HEK293T (cell line): ENCODE measurements at regions not wholly inside any gene's neighbourhood (a gene's known extent, or its start where the extent isn't known, plus 50 kb on each side); places are given as distances from the start of the nearest gene placed in this dataset.

Experiments
- CTCF ChIA-PET: fragments of 350-600 bp; formaldehyde crosslinking; extraction: SDS; loops from one replicate; lab custom pipeline; 2021; ENCODE audit warnings: antibody characterized with exemption, inconsistent platforms; lab: Yijun Ruan, JAX
- POLR2A ChIA-PET: fragments of 350-600 bp; formaldehyde crosslinking; extraction: SDS; loops from one replicate; lab custom pipeline; 2020; ENCODE audit warnings: antibody characterized with exemption, inconsistent platforms; lab: Yijun Ruan, JAX
- DNase-seq: peaks from one replicate; pipeline ENCODE4 v3.0.0; 2012; ENCODE audit warnings: mixed read lengths; ENCODE audit errors: extremely low spot score
- ARNT ChIP-seq: fragments of 450-650 bp; IDR thresholded peaks from 2 replicates; pipeline ENCODE4 v1.6.1; 2017; ENCODE audit warnings: mild to moderate bottlenecking
- BHLHE40 ChIP-seq: fragments of 450-650 bp; IDR thresholded peaks from 2 replicates; pipeline ENCODE4 v1.6.1; 2016; ENCODE audit warnings: mild to moderate bottlenecking, moderate library complexity, borderline replicate concordance
- CTBP1 ChIP-seq: fragments of 450-650 bp; IDR thresholded peaks from 2 replicates; pipeline ENCODE4 v1.6.1; 2016; ENCODE audit warnings: borderline replicate concordance
- ELF4 ChIP-seq: fragments of 450-650 bp; IDR thresholded peaks from 2 replicates; pipeline ENCODE4 v1.6.1; 2017; ENCODE audit warnings: antibody characterized with exemption
- FOXA1 ChIP-seq: fragments of 450-650 bp; IDR thresholded peaks from 2 replicates; pipeline ENCODE4 v1.6.1; 2016; ENCODE audit warnings: mild to moderate bottlenecking
- FOXK2 ChIP-seq: fragments of 450-650 bp; IDR thresholded peaks from 2 replicates; pipeline ENCODE4 v1.6.1; 2016; ENCODE audit warnings: mild to moderate bottlenecking
- FOXM1 ChIP-seq: fragments of 450-650 bp; IDR thresholded peaks from 2 replicates; pipeline ENCODE4 v1.6.1; 2017; ENCODE audit warnings: mild to moderate bottlenecking, borderline replicate concordance
- HDGF ChIP-seq: fragments of 450-650 bp; IDR thresholded peaks from 2 replicates; pipeline ENCODE4 v1.6.1; 2017; ENCODE audit warnings: antibody characterized with exemption, borderline replicate concordance
- L3MBTL2 ChIP-seq: fragments of 450-650 bp; conservative IDR thresholded peaks from 2 replicates; pipeline ENCODE4 v1.6.1; 2016; ENCODE audit warnings: mild to moderate bottlenecking
- LEF1 ChIP-seq: fragments of 450-650 bp; IDR thresholded peaks from 2 replicates; pipeline ENCODE4 v1.6.1; 2017; ENCODE audit warnings: mild to moderate bottlenecking, borderline replicate concordance
- NFRKB ChIP-seq: fragments of 450-650 bp; IDR thresholded peaks from 2 replicates; pipeline ENCODE4 v1.6.1; 2016; ENCODE audit warnings: mild to moderate bottlenecking, moderate library complexity
- PKNOX1 ChIP-seq: fragments of 450-650 bp; IDR thresholded peaks from 2 replicates; pipeline ENCODE4 v1.6.1; 2016
- SP1 ChIP-seq: fragments of 450-650 bp; IDR thresholded peaks from 2 replicates; pipeline ENCODE4 v1.6.1; 2017
- SUZ12 ChIP-seq: fragments of 450-650 bp; IDR thresholded peaks from 2 replicates; pipeline ENCODE4 v1.6.1; 2016; ENCODE audit warnings: mild to moderate bottlenecking
- TARDBP ChIP-seq: fragments of 450-650 bp; IDR thresholded peaks from 2 replicates; pipeline ENCODE4 v1.6.1; 2016
- ZNF384 ChIP-seq: fragments of 450-650 bp; IDR thresholded peaks from 2 replicates; pipeline ENCODE4 v1.6.1; 2016

GRCh38 chr2:67707896-67708295 lies 310.8 kb downstream of the ETAA1 start:
- CTCF ChIA-PET: no interaction called here
- POLR2A ChIA-PET: no interaction called here
- no peak for DNase-seq
- TF ChIP-seq HDGF (no peak), FOXM1 (no peak), LEF1 (no peak), SUZ12 (no peak), SP1 (no peak), BHLHE40 (no peak), ELF4 (no peak), ZNF384 (no peak), ARNT (no peak), PKNOX1 (no peak), L3MBTL2 (no peak), FOXA1 (no peak), NFRKB (no peak), FOXK2 (no peak), CTBP1 (no peak), TARDBP (no peak)

GRCh38 chr2:67709835-67710234 lies 312.7 kb downstream of the ETAA1 start:
- ChIA-PET CTCF (no interaction called here), POLR2A (no interaction called here)
- DNase-seq: no peak
- TF ChIP-seq SP1: no peak
- TF ChIP-seq L3MBTL2: no peak
- no peak for TF ChIP-seq NFRKB
- no peak for TF ChIP-seq SUZ12
- no peak for TF ChIP-seq ELF4
- no peak for TF ChIP-seq BHLHE40
- TF ChIP-seq LEF1: no peak
- TF ChIP-seq PKNOX1: no peak
- no peak for TF ChIP-seq ARNT
- TF ChIP-seq FOXA1: no peak
- TF ChIP-seq FOXK2: no peak

- no peak for DNase-seq
- TF ChIP-seq BHLHE40: no peak
- TF ChIP-seq PKNOX1: no peak
- no peak for TF ChIP-seq FOXM1
- no peak for TF ChIP-seq SUZ12
- no peak for TF ChIP-seq L3MBTL2
- TF ChIP-seq LEF1: no peak
- TF ChIP-seq ARNT: no peak
- TF ChIP-seq SP1: no peak
- no peak for TF ChIP-seq TARDBP
- no peak for TF ChIP-seq CTBP1
- TF ChIP-seq ZNF384: no peak
- no peak for TF ChIP-seq FOXA1
- no peak for TF ChIP-seq ELF4
- TF ChIP-seq FOXK2: no peak
- POLR2A ChIA-PET: no interaction called here
- CTCF ChIA-PET: no interaction called here
These were observed 315.4 kb downstream of the ETAA1 start for GRCh38 chr2:67712484-67712883.

- ChIA-PET POLR2A (no interaction called here), CTCF (no interaction called here)
- DNase-seq: no peak
- TF ChIP-seq FOXM1: no peak
- TF ChIP-seq CTBP1: no peak
- no peak for TF ChIP-seq ELF4
- TF ChIP-seq SP1: no peak
- TF ChIP-seq LEF1: no peak
- TF ChIP-seq NFRKB: no peak
- no peak for TF ChIP-seq FOXK2
- no peak for TF ChIP-seq SUZ12
- no peak for TF ChIP-seq TARDBP
- no peak for TF ChIP-seq FOXA1
- TF ChIP-seq ARNT: no peak
- TF ChIP-seq BHLHE40: no peak
- TF ChIP-seq L3MBTL2: no peak
- TF ChIP-seq PKNOX1: no peak
- TF ChIP-seq ZNF384: no peak
These were observed 316.2 kb downstream of the ETAA1 start for GRCh38 chr2:67713376-67713775.

- ChIA-PET POLR2A (no interaction called here), CTCF (no interaction called here)
- TF ChIP-seq BHLHE40 (no peak), SUZ12 (no peak), ELF4 (no peak)
- DNase-seq: no peak
These were observed 319.8 kb downstream of the ETAA1 start for GRCh38 chr2:67716895-67717396.

GRCh38 chr2:67717692-67718091 lies 320.6 kb downstream of the ETAA1 start:
- TF ChIP-seq ARNT (no peak), TARDBP (no peak), HDGF (no peak), LEF1 (no peak), BHLHE40 (no peak)
- ChIA-PET CTCF (no interaction called here), POLR2A (no interaction called here)

More at GRCh38 chr2:67717692-67718091, 320.6 kb downstream of the ETAA1 start:
- no peak for DNase-seq
